PC-9 (cell line): ENCODE measurements at regions not wholly inside any gene's neighbourhood (a gene's known extent, or its start where the extent isn't known, plus 50 kb on each side); places are given as distances from the start of the nearest gene placed in this dataset.

ENCODE experiments used
- BruUV-seq: library from RNA; stranded (reverse); fragments of 400-500 nt; replicated peaks from 2 replicates; lab custom pipeline; 2021; lab: Mats Ljungman, UMichigan
- CTCF ChIA-PET: fragments of 300-600 bp; sonication (Branson Sonifier 250); formaldehyde crosslinking; loops from one replicate; lab custom pipeline; 2022; ENCODE audit warnings: antibody characterized with exemption; lab: Charles Lee
- POLR2A ChIA-PET: fragments of 300-600 bp; sonication (Branson Sonifier 250); formaldehyde crosslinking; loops from one replicate; lab custom pipeline; 2022; ENCODE audit warnings: antibody characterized with exemption; ENCODE audit not compliant: unreplicated experiment; lab: Charles Lee
- DNase-seq, 2 experiments: peaks; one replicate each; pipeline versions ENCODE4 v3.0.0 to v3.0.0-alpha.2; 2015 to 2022; ENCODE audit warnings: mixed read lengths in 1 of 2
- H2AFZ ChIP-seq: fragments of 200-600 bp; sonication (generic); 2 replicates; pipeline ENCODE4 v1.8.1; 2017; ENCODE audit warnings: antibody characterized with exemption
- H3F3A ChIP-seq: fragments of 200-600 bp; sonication (generic); 2 replicates; pipeline ENCODE4 v1.8.1; 2017; ENCODE audit warnings: antibody characterized with exemption, mild to moderate bottlenecking, low read depth; ENCODE audit not compliant: insufficient read depth
- H3K27ac ChIP-seq: fragments of 200-600 bp; sonication (generic); 2 replicates; pipeline ENCODE4 v1.6.1; 2016; ENCODE audit warnings: mixed run types
- H3K27me3 ChIP-seq: fragments of 200-600 bp; sonication (generic); 2 replicates; pipeline ENCODE4 v1.6.1; 2016; ENCODE audit warnings: low read depth, mixed run types; ENCODE audit not compliant: insufficient read depth
- H3K36me3 ChIP-seq: fragments of 200-600 bp; sonication (generic); 2 replicates; pipeline ENCODE4 v1.6.1; 2016; ENCODE audit warnings: low read depth, mixed run types
- H3K4me1 ChIP-seq: fragments of 200-600 bp; sonication (generic); replicated peaks from 2 replicates; pipeline ENCODE4 v1.6.1; 2016; ENCODE audit warnings: mixed run types; ENCODE audit not compliant: insufficient read depth
- H3K4me2 ChIP-seq: fragments of 200-600 bp; sonication (generic); 2 replicates; pipeline ENCODE4 v1.6.1; 2017; ENCODE audit warnings: mixed run types
- H3K4me3 ChIP-seq: fragments of 200-600 bp; sonication (generic); 2 replicates; pipeline ENCODE4 v1.6.1; 2016; ENCODE audit warnings: mixed run types
- H3K79me2 ChIP-seq: fragments of 200-600 bp; sonication (generic); 2 replicates; pipeline ENCODE4 v1.6.1; 2017; ENCODE audit warnings: low read depth, mixed run types
- H3K9me2 ChIP-seq: fragments of 200-600 bp; sonication (generic); 2 replicates; pipeline ENCODE4 v1.8.1; 2017; ENCODE audit warnings: mild to moderate bottlenecking; ENCODE audit not compliant: insufficient read depth
- H3K9me3 ChIP-seq: fragments of 200-600 bp; sonication (generic); 2 replicates; pipeline ENCODE4 v1.8.1; 2016; ENCODE audit warnings: low read depth; ENCODE audit not compliant: insufficient read depth
- H4K20me1 ChIP-seq: fragments of 200-600 bp; sonication (generic); 2 replicates; pipeline ENCODE4 v1.8.1; 2017; ENCODE audit not compliant: insufficient read depth
- EZH2 ChIP-seq: fragments of 200-600 bp; sonication (generic); IDR thresholded peaks from 2 replicates; pipeline ENCODE4 v1.8.0; 2017; ENCODE audit warnings: antibody characterized with exemption, low read depth
- intact Hi-C: fragments of 100-400 bp; cut with micrococcal nuclease; formaldehyde crosslinking; loops from one replicate; pipeline ENCODE4 v1.10.0; 2022; ENCODE audit not compliant: unreplicated experiment
- TF ChIP-seq, protein P1 (sequence below): fragments of 200-600 bp; sonication (generic); conservative IDR thresholded peaks from 2 replicates; pipeline ENCODE4 v1.6.1; 2017; ENCODE audit warnings: mixed run types, antibody characterized with exemption, mild to moderate bottlenecking, moderate library complexity

DNA sequence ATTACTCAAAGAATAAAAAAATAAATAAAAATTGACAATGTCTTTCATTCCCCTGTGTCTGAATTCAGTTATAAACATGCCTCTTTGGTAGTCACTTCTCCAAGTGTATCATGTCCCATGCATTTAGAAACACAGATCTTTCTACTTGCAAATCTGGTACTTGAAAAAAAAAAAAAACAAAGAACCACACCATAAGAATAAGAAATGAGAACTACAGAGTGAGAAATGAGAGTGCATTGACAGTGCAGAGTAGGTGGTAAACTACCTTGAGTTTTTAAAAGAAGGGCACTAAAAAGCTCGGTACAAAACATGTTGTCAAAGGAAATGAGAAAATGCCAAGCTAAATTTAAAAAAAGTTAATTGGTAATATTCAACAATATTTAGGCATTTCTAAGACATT, 123.0 kb downstream of the GPR85 start:
- intact Hi-C loops, result no loop called here
- DNase-seq, result no peak
- H3K27ac ChIP-seq, result no peak overlapping the region
- no peak overlapping the region for H3K4me3 ChIP-seq
- POLR2A ChIA-PET, result interaction anchor here (0.6 kb wide), 1 partner anchor 403 kb away, joined by 3 read pairs; no protein-coding TSS in a partner anchor
- no peaks in the 10 kb centered on the region; the same call in 1 of the 2 replicates for H3K9me3 ChIP-seq
- H3K9me2 ChIP-seq, result no peaks in the 10 kb centered on the region
- no peaks in the 10 kb centered on the region for H3K79me2 ChIP-seq
- H2AFZ ChIP-seq, result no peak overlapping the region
- no peaks in the 10 kb centered on the region for H3K27me3 ChIP-seq
- no peaks in the 10 kb centered on the region for H3K4me1 ChIP-seq
- no peak for TF ChIP-seq EZH2
- TF ChIP-seq, protein P1, sequence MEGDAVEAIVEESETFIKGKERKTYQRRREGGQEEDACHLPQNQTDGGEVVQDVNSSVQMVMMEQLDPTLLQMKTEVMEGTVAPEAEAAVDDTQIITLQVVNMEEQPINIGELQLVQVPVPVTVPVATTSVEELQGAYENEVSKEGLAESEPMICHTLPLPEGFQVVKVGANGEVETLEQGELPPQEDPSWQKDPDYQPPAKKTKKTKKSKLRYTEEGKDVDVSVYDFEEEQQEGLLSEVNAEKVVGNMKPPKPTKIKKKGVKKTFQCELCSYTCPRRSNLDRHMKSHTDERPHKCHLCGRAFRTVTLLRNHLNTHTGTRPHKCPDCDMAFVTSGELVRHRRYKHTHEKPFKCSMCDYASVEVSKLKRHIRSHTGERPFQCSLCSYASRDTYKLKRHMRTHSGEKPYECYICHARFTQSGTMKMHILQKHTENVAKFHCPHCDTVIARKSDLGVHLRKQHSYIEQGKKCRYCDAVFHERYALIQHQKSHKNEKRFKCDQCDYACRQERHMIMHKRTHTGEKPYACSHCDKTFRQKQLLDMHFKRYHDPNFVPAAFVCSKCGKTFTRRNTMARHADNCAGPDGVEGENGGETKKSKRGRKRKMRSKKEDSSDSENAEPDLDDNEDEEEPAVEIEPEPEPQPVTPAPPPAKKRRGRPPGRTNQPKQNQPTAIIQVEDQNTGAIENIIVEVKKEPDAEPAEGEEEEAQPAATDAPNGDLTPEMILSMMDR, result no peak
- CTCF ChIA-PET, result no interaction called here
- H3K36me3 ChIP-seq, result no peaks in the 10 kb centered on the region
- H3F3A ChIP-seq, result no peaks in the 10 kb centered on the region
- H4K20me1 ChIP-seq, result no peaks in the 10 kb centered on the region
- no peak overlapping the region for H3K4me2 ChIP-seq
- BruUV-seq, result no TSS peak

DNA sequence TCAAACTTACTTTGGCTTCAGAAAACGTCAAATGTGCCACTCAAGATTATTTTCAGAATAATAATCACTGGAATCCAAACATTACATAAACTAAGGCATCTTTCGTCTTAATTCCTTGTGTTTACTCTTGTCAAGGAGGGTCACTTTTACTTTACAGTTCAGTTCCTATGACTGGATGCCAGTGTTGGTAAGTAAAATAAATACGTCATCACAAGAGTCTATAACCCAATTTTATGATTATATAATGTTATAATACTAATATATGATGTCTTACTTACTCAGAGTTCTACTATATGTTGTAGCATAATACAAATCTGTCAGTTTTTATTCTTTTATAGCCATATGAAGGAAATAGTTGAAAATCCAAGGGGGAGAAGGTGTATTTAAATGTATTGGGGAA, 123.8 kb downstream of the GPR85 start:
- no peaks in the 10 kb centered on the region for H3K79me2 ChIP-seq
- H3K4me2 ChIP-seq, result no peak overlapping the region
- no peak overlapping the region for H3K4me3 ChIP-seq
- TF ChIP-seq, protein P1, result no peak
- TF ChIP-seq EZH2, result no peak
- no peaks in the 10 kb centered on the region for H3F3A ChIP-seq
- no peaks in the 10 kb centered on the region for H3K4me1 ChIP-seq
- ChIA-PET POLR2A (no interaction called here), CTCF (no interaction called here)
- BruUV-seq, result no TSS peak
- H3K27ac ChIP-seq, result no peak overlapping the region
- H2AFZ ChIP-seq, result no peak overlapping the region
- no peaks in the 10 kb centered on the region for H3K36me3 ChIP-seq
- H3K9me2 ChIP-seq, result no peaks in the 10 kb centered on the region
- intact Hi-C loops, result no loop called here
- DNase-seq, result no peak
- H3K9me3 ChIP-seq, result no peaks in the 10 kb centered on the region; the same call in 1 of the 2 replicates
- no peaks in the 10 kb centered on the region for H3K27me3 ChIP-seq
- H4K20me1 ChIP-seq, result no peaks in the 10 kb centered on the region

DNA sequence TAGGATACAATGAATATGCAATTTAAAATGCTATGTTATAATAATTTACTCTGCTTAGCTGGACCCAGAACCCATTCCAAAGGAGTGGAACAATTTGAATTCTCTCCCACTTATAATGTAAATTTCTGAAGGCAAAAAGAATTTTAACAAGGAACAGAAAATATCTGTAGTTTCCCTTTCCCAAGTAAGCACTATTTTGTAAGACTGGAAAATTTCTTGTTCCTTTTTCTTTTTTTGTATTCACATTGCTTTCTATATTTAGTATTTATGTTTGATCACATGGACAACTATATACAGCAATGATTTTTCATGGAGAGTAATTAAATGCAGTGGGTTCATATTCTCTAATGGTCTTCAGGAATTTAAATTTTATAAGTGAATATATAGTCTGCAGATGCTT, 127.4 kb downstream of the GPR85 start:
- Histone ChIP-seq H3F3A (no peaks in the 10 kb centered on the region), H3K4me2 (no peak overlapping the region), H4K20me1 (no peaks in the 10 kb centered on the region), H3K9me2 (no peaks in the 10 kb centered on the region), H3K36me3 (no peaks in the 10 kb centered on the region), H3K4me3 (no peak overlapping the region), H2AFZ (no peak overlapping the region), H3K9me3 (no peaks in the 10 kb centered on the region; the same call in 1 of the 2 replicates), H3K27ac (no peak overlapping the region), H3K4me1 (no peaks in the 10 kb centered on the region), H3K27me3 (no peaks in the 10 kb centered on the region), H3K79me2 (no peaks in the 10 kb centered on the region)
- ChIA-PET CTCF (no interaction called here), POLR2A (no interaction called here)
- no TSS peak for BruUV-seq
- intact Hi-C loops, result no loop called here
- DNase-seq, result no peak
- TF ChIP-seq, protein P1, result no peak
- no peak for TF ChIP-seq EZH2
